HUES6 (cell line): ENCODE measurements at regions not wholly inside any gene's neighbourhood (a gene's known extent, or its start where the extent isn't known, plus 50 kb on each side); places are given as distances from the start of the nearest gene placed in this dataset.
"Not testable (repeated sequence)": the region's sequence is repeated elsewhere in the genome, so short reads cannot be mapped to it uniquely, and the experiment has no call there.

Experiments used
- H3K27ac ChIP-seq: 2 replicates; pipeline ENCODE4 v1.7.0; 2013; ENCODE audit warnings: low read depth, mild to moderate bottlenecking, low read length, inconsistent platforms
- H3K27me3 ChIP-seq: 2 replicates; pipeline ENCODE4 v1.6.1; 2013; ENCODE audit warnings: low read length; ENCODE audit not compliant: control insufficient read depth, insufficient read depth
- H3K36me3 ChIP-seq: 2 replicates; pipeline ENCODE4 v1.6.1; 2013; ENCODE audit warnings: low read length; ENCODE audit not compliant: control insufficient read depth, insufficient read depth
- H3K4me1 ChIP-seq: 2 replicates; pipeline ENCODE4 v1.6.1; 2013; ENCODE audit warnings: low read length; ENCODE audit not compliant: control insufficient read depth, insufficient read depth
- H3K4me3 ChIP-seq: 2 replicates; pipeline ENCODE4 v1.5.1; 2013; ENCODE audit warnings: low read depth, low read length
- H3K9ac ChIP-seq: one replicate; pipeline ENCODE4 v1.6.1; 2013; ENCODE audit warnings: mild to moderate bottlenecking, low read length
- H3K9me3 ChIP-seq: 2 replicates; pipeline ENCODE4 v1.6.1; 2013; ENCODE audit warnings: low read depth, low read length; ENCODE audit not compliant: control insufficient read depth, insufficient read depth

- H3K27ac ChIP-seq, H3K36me3 ChIP-seq: not testable (repeated sequence)
Measured at GRCh38 chr5:93933269-93933668, 191.9 kb upstream of the POU5F2 start.

GRCh38 chr5:93930098-93930497, 188.7 kb upstream of the POU5F2 start:
- no peak overlapping the region for H3K4me3 ChIP-seq
- H3K9ac ChIP-seq, result no peak overlapping the region
- H3K27me3 ChIP-seq, result no peaks in the 10 kb centered on the region
- H3K36me3 ChIP-seq, result no peaks in the 10 kb centered on the region
- H3K9me3 ChIP-seq, result no peaks in the 10 kb centered on the region
- no peak overlapping the region for H3K27ac ChIP-seq
- H3K4me1 ChIP-seq, result peaks cover 10% of the 10 kb centered on the region; the same call in 1 of the 2 replicates

More at GRCh38 chr5:93933269-93933668, 191.9 kb upstream of the POU5F2 start:
- not testable (repeated sequence) for H3K9ac ChIP-seq, H3K9me3 ChIP-seq, H3K4me1 ChIP-seq, H3K27me3 ChIP-seq, H3K4me3 ChIP-seq

GRCh38 chr5:93929131-93929530, 187.7 kb upstream of the POU5F2 start:
- H3K36me3 ChIP-seq, result no peaks in the 10 kb centered on the region
- H3K9me3 ChIP-seq, result no peaks in the 10 kb centered on the region
- H3K4me3 ChIP-seq, result no peak overlapping the region
- peaks cover 10% of the 10 kb centered on the region; the same call in 1 of the 2 replicates for H3K4me1 ChIP-seq
- H3K27me3 ChIP-seq, result no peaks in the 10 kb centered on the region
- H3K27ac ChIP-seq, result no peak overlapping the region
- no peak overlapping the region for H3K9ac ChIP-seq

- H3K9me3 ChIP-seq, result no peaks in the 10 kb centered on the region
- peaks cover 10% of the 10 kb centered on the region; the same call in 1 of the 2 replicates for H3K4me1 ChIP-seq
- H3K36me3 ChIP-seq, result no peaks in the 10 kb centered on the region
- no peak overlapping the region for H3K9ac ChIP-seq
- no peak overlapping the region for H3K27ac ChIP-seq
- H3K27me3 ChIP-seq, result no peaks in the 10 kb centered on the region
- H3K4me3 ChIP-seq, result no peak overlapping the region
Measured at GRCh38 chr5:93926831-93927620, 185.6 kb upstream of the POU5F2 start.

- no peaks in the 10 kb centered on the region for H3K27me3 ChIP-seq
- H3K4me3 ChIP-seq, result no peak overlapping the region
- H3K27ac ChIP-seq, result no peak overlapping the region
- H3K36me3 ChIP-seq, result no peaks in the 10 kb centered on the region
- H3K4me1 ChIP-seq, result peaks cover 10% of the 10 kb centered on the region; the same call in 1 of the 2 replicates
- H3K9ac ChIP-seq, result no peak overlapping the region
- H3K9me3 ChIP-seq, result no peaks in the 10 kb centered on the region
Measured at GRCh38 chr5:93925321-93925720, 183.9 kb upstream of the POU5F2 start.

GRCh38 chr5:93924628-93925027, 183.2 kb upstream of the POU5F2 start:
- no peak overlapping the region for H3K9ac ChIP-seq
- no peak overlapping the region for H3K27ac ChIP-seq
- peaks cover 10% of the 10 kb centered on the region; the same call in 1 of the 2 replicates for H3K4me1 ChIP-seq
- H3K36me3 ChIP-seq, result no peaks in the 10 kb centered on the region
- no peaks in the 10 kb centered on the region for H3K27me3 ChIP-seq
- no peak overlapping the region for H3K4me3 ChIP-seq
- no peaks in the 10 kb centered on the region for H3K9me3 ChIP-seq

- Histone ChIP-seq H3K4me3 (no peak overlapping the region), H3K27ac (no peak overlapping the region), H3K27me3 (no peaks in the 10 kb centered on the region), H3K9me3 (no peaks in the 10 kb centered on the region), H3K9ac (no peak overlapping the region), H3K36me3 (no peaks in the 10 kb centered on the region), H3K4me1 (peaks cover 7% of the 10 kb centered on the region; the same call in 1 of the 2 replicates)
Measured at GRCh38 chr5:93922551-93922950, 181.2 kb upstream of the POU5F2 start.

GRCh38 chr5:93921001-93921400, 179.6 kb upstream of the POU5F2 start:
- Histone ChIP-seq H3K36me3 (no peaks in the 10 kb centered on the region), H3K9ac (no peak overlapping the region), H3K27me3 (no peaks in the 10 kb centered on the region), H3K27ac (no peak overlapping the region), H3K4me1 (no peaks in the 10 kb centered on the region), H3K4me3 (no peak overlapping the region), H3K9me3 (no peaks in the 10 kb centered on the region)

- no peaks in the 10 kb centered on the region for H3K36me3 ChIP-seq
Measured at GRCh38 chr5:93916872-93917271, 175.5 kb upstream of the POU5F2 start.

GRCh38 chr5:93915142-93915553, 173.7 kb upstream of the POU5F2 start:
- no peaks in the 10 kb centered on the region for H3K4me1 ChIP-seq
- no peaks in the 10 kb centered on the region for H3K27me3 ChIP-seq
- no peak overlapping the region for H3K4me3 ChIP-seq
- H3K36me3 ChIP-seq, result no peaks in the 10 kb centered on the region
- no peaks in the 10 kb centered on the region for H3K9me3 ChIP-seq
- no peak overlapping the region for H3K9ac ChIP-seq
- no peak overlapping the region for H3K27ac ChIP-seq

More at GRCh38 chr5:93916872-93917271, 175.5 kb upstream of the POU5F2 start:
- Histone ChIP-seq H3K9ac (no peak overlapping the region), H3K4me1 (no peaks in the 10 kb centered on the region), H3K27me3 (no peaks in the 10 kb centered on the region), H3K9me3 (no peaks in the 10 kb centered on the region), H3K4me3 (no peak overlapping the region), H3K27ac (no peak overlapping the region)

- H3K4me1 ChIP-seq, result no peaks in the 10 kb centered on the region
- H3K27me3 ChIP-seq, result no peaks in the 10 kb centered on the region
- no peak overlapping the region for H3K27ac ChIP-seq
- H3K4me3 ChIP-seq, result no peak overlapping the region
- no peaks in the 10 kb centered on the region for H3K9me3 ChIP-seq
- no peak overlapping the region for H3K9ac ChIP-seq
- no peaks in the 10 kb centered on the region for H3K36me3 ChIP-seq
Measured at GRCh38 chr5:93911609-93912008, 170.2 kb upstream of the POU5F2 start.
